Inflammatory macrophage treated with lipopolysaccharide for 4 hours (primary cell): ENCODE measurements at regions not wholly inside any gene's neighbourhood (a gene's known extent, or its start where the extent isn't known, plus 50 kb on each side); places are given as distances from the start of the nearest gene placed in this dataset.
A peak's percentile ranks its signal among the peaks of the same experiment; 100 is the strongest.

Experiments
- DNase-seq: peaks from one replicate; pipeline ENCODE4 v3.0.0-alpha.2; 2020

DNA sequence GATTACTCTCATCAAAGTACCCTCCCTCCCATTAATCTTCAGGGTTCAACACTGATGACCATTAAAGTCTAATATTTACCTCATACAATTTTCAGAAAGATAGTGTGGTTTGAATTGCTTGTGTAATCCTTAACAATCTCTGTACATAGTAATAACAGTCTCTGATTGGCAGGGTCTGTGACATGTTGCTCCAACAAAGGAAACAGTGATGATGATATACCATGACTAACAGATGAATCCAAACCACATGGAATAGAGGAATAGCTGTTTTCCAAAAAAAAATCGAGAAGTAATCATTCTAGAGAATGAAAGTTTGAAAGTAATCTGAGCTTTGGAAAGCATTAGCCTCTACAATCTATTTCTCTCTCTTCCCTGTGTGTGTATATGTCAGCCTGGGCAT lies 610.1 kb upstream of the NEGR1 start:
- DNase-seq: no peak

DNA sequence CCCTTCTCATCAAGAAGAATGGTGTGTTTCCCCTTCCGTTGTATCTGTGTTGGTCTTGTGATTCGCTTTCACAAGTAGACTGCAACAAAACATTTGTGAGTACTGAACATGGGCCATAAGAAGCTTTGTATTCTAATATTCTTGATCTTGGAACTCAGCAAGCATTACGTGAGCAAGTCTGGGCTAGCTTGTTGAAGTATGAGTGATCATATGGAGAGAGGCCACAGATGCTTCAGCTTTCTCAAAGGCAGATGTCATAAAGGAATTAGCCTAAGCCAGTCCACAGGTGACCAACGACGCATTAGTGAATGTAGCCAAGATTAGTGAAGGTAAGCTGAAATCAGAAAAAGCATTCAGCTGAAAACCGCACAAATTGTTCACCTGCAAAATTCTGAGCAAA lies 609.6 kb upstream of the NEGR1 start:
- no peak for DNase-seq

DNA sequence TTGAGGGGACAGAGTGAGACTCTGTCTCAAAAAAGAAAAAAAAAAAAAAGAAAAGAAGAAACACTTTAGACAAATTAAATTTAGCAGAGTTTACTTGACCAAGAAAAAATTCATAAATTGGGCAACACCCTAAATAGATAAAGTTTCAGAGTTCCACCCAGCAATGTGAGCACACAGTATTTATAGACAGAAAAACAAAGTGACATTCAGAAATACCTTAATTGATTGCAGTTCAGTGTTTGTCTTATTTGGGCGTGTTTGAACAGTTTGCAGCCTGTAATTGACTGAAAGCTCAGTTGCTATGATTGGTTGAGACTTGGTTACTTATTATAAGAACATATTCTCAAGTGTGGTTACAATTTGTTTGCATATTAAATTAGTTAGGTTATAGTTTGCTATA lies 603.5 kb upstream of the NEGR1 start:
- no peak for DNase-seq

DNA sequence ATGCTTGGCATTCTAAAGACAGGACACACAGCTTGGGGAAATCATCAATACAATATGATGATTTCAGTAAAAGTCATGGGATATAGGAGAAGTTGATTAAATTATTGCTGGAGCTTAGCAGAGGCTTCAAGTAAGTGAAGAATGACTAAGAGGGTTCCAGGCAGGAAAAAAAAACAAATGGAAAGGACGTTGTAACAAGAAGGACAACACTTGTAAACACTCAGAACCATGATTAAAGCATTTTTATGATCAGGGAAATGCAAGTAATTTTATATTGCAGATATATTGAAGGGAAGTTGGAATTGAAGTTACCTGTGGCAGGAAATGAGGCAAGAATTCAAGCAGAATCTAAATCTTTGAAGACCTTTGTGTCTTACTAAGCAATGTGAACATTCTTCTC lies 602.7 kb upstream of the NEGR1 start:
- no peak for DNase-seq

DNA sequence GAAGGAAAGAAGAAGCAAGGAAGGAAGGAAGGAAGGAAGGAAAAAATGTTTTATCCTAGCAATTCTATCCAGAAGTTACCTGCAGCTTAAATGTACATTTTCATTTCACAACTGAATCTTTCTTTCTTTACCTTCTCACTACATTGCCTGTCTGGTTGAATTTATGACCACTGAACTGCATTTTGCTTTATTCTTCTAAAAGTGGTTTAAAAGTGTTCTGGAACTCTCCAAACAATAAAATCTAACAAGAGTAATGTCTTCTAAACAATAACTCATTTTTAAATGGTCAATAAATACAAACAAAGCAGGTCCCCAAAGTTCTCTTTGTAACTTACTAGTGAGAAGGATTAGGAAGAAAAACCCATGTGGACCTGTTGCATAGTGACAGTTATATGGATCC lies 587.5 kb upstream of the NEGR1 start:
- no peak for DNase-seq

DNA sequence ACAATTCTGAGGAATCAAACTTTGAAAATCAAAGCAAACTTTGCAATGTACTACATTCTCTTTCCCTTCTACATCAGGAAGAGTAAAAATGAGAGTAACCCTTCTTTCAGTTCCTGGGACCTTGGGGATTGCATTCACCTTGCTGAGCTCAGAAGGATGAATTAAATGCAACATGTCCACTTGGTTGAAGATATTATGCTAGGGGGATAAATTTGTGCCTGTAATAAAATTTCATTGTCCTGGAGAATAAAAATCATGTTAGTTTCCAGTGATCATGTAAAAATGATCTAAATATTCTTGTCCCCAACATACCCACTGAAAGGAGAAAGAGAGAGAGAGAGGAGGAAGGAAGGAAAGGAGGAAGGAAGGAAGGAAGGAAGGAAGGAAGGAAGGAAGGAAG lies 587.1 kb upstream of the NEGR1 start:
- DNase-seq: no peak

DNA sequence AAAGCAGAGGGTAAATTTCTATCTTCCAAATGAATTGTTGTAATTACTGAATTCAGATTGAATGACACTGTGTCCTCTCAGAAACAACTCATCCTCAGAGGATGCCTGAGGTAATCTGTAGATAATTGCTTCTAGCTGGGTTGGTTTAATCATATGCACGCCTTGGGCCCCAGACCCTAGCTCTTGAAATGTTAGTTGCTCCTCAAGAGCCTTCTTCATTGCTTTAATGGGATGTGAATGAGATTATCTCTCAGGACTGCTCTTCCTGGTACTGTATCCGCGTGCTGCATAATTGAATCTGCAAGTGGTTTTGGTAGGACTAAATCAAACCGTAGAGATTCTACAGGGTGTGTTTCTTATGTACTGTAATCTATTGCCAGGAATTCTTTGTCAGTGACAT lies 569.3 kb upstream of the NEGR1 start:
- DNase-seq: no peak

DNA sequence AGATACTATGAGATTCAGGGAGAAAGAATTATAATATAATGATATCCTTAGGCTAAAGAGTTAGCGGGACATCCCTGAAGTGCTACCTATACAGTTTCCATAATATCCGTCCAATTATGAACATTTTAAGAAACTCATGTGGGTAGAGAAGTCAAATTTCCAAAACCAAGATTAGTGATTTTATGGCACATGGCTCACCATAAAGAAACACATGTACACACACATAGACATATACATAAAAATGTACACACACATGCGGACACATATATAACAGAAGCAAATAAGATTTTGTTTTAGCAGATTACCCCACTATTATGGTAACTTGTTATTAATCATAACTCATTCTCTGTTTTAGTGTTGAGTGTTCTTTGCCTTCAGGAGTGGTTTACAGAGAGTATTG lies 566.7 kb upstream of the NEGR1 start:
- DNase-seq: no peak

DNA sequence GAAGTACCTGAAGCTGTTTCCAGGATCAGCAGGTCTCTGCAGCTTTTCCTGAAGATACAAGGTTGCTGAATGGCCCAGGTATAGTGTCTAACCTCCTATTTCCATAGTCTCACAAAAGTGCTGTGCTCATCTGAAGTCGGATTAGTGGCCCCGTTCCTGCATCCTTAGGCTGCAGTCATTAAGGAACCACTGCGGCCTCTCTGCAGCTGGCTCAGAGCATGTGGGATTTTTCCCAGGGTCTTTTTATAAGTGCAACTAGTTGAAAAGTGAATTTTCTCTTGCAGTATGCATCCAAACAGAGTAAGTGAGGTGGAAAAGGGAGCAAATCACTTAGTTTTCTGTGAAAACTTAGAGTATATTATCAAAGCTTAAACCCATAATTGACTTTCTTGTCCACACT lies 565.3 kb upstream of the NEGR1 start:
- DNase-seq: no peak

DNA sequence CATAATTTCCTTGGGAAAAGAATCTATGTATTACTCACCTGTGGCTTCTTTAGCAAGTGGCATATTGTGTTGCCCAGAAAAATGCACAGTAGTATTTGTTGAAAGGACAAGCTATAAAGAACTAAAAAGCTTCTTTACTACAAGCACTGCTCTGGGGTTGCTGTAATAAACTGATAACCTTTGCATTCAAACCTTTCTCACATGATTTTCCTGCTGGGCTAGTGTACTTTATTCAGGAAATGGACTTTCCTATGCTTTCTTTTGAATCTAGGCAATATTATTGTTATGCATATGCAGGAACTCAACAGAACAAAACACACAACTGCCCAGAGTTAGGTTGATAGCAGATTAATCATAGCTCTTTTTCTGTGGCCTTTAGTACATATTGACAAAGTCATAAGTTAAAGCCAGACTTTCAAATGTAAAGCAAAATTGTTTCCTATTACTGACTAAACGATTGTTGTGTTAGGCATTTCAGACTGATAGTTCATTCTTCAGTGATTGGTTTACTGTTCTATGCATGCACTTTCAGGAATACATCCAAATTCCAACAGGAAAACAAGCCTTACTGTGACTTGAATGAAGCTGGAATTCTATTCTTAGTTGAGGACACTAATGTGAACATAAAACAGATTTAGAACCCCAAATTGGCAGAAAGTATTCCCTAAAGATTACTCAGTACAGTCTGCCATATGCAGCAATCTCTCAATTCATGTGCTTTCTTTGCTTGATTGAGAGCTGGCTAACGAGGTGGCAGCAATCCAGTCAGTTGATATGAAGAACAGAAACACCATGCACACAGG lies 564.3 kb upstream of the NEGR1 start:
- DNase-seq: no peak

DNA sequence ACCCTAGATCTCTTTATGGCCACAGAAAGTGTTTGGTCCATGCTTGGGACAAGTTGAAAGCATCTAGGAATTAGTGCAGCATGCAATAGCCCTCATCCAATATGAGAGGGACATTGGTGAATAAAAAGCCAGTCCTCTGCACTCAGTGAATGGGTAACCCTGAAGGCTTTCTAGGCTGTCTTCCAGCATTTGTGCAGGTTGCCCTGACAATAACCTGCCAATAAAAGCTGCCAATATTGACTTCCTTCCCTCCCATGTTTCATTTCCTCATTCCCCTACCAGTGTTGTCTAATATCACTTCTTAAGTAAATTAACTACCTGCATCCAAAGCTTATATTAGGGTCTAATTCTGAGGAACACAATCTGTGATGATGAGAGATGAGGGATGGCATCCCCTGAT lies 563.6 kb upstream of the NEGR1 start:
- DNase-seq: no peak

DNA sequence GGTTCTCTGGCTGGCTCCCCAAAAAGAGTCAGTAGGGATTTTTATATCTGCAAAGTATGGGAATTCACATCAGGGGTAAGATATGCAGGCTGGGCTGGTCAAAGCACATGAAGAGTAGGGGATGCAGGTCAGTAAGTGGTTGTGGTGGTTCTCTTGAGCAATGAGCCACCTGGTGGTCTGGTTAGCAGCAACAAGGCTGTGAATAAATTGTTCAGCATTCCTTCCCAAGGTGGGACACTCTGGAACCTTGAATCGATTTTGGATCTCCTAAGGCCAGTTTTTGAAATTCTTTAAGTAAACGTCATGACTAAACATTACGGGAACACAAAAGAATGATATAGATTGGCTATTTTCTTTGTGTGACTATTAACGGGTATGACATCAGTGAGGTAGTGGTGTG lies 563.0 kb upstream of the NEGR1 start:
- no peak for DNase-seq

DNA sequence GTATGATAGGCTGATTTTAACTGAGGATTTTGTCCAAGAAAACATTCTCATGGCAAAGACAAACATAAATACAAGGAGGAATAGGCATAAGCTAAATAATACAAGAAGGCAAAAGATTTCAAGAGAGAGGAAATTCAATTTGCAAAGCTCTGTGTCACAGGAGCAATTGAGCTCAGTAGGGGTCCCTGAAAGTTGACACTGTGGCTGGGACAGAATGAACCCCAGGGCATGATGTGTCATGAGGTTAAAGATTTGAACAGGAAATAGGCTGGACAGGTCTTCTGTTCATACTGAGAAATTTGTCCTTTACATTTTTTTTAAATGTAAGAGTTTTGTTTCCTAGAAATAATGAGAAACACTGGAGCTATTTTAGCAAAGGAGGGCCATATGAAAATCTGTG lies 555.4 kb upstream of the NEGR1 start:
- DNase-seq: no peak

DNA sequence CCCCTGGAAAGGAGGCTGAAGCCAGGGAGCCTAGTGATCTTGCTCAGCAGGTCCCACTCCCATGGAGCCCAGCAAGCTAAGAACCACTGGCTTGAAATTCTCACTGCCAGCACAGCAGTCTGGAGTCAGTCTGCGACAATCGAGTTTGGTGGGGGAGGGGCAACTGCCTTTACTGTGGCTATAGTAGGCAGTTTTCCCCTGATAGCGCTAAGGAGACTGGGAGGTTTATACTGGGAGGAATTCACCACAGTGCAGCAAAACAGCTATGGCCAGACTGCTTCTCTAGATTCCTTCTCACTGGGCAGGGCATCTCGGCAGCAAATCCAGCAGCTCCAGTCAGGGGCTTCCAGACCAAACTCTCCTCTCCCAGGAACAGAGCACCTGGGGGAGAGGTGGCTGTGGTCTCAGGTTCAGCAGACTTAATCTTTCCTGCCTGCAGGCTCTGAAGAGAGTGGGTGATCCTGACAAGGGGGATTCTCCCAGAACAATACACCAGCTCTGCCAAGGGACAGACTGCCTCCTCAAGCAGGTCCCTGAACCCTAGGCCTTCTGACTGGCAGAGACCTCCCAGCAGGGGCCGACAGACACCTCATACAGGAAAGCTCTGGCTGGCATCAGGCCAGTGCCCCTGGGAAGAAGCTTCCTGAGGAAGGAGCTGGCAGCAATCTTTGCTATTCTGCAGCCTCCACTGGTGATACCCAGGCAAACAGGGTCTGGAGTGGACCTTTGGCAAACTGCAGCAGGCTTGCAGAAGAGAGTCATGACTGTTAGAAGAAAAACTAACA lies 548.5 kb upstream of the NEGR1 start:
- DNase-seq: no peak

DNA sequence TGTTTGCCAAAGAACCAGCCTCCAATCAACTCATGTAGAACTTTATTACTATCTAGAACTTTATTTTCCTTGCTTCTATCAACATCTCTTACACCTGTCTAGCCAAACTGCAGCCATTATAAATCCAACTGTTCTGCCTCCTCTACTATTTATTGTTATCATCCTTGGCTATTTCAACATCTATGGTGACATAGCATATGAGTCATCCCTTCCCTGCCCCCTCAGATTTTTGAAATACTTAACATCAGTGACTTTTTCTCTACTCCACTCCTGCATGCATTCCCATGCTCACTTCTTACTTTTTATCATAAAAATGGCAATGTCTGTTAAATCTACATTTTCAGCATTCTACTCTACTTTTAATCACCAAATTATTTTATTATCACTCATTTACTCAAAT lies 544.9 kb upstream of the NEGR1 start:
- DNase-seq: peak; percentile 9

DNA sequence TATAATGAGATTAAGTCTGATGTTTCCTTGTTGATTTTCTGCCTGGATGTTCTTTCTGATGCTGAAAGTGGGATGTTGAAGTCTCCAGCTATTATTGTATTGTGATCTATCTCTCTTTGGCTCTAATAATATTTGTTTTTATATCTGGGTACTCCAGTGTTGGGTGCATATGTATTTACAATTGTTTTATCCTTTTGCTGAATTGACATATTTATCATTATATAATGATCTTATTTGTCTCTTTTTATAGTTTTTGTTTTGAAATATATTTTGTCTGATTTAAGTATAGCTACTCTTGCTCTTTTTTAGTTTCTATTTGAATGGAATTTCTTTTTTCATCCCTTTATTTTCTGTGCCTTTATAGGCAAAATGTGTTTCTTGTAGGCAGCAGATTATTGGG lies 522.2 kb upstream of the NEGR1 start:
- no peak for DNase-seq

DNA sequence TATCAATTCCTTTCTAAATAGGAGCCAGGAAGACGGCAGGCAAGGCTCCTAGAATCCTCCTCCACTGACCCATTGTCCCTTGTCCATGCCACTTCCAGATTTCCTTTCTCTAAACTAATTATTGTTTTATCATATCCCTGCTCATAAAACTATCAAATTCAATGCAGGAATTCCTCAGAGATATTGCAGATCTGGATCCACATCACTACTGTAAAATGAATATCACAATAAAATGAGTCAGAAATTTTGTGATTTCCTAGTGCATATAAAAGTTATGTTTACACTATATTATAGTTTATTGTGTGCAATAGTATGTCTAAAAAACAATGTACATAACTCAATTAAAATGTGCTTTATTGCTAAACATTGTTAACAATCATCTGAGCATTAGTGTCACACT lies 498.7 kb upstream of the NEGR1 start:
- DNase-seq: no peak

DNA sequence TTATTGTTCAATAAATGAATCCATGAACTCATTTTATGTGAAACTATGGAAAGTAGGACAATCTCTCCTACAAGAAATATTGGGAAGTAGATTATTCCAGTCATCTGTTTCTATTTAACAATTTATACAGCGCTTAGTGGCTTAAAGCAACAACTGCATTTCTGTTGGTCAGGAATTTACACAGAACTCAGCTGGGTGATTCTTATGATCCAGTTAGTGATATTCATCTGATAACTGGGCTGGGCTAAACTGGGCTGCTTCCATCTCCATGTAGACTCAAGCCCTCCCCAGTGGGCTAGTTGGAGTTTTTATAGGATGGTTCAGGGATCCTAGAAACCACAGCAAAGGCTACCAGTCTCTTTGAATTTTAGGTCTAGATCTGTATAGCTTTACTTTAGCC lies 497.9 kb upstream of the NEGR1 start:
- DNase-seq: no peak

DNA sequence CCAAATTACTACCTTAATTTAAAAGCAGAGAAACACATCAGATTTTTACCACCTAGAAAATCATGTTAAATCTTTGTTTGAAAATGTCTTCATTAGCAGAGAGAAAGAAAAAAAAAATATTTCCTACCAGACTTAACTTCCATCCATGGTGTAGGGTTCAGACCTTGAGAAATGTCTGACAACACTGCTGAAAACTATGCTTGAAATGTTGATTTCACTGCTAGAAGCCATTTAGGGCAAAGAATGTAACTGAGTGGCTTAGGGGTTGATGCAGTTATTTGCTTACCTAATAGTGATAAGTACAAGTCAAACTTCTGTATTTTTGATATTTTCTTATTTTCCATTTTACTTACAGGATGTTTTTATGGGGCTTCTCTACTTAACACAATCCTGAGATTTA lies 495.6 kb upstream of the NEGR1 start:
- no peak for DNase-seq

DNA sequence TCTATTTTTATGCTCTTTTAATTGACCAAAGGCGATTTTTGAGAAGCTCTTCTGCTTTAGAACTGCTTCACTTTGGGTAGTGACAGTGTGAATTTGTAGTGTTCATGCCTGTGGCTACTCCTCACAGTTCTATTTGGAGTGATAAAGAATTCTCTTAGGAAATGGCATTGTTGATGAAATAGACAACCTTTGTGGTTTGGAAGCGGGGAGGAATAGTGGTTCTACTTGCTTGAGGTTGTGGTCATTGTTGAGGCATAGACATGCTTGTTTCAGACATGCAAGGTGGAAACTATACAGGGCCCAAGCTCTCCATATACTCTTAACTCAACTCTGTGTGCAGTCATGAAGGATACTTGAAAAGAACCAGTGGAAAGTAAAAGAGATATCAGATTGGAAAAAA lies 481.1 kb upstream of the NEGR1 start:
- no peak for DNase-seq

DNA sequence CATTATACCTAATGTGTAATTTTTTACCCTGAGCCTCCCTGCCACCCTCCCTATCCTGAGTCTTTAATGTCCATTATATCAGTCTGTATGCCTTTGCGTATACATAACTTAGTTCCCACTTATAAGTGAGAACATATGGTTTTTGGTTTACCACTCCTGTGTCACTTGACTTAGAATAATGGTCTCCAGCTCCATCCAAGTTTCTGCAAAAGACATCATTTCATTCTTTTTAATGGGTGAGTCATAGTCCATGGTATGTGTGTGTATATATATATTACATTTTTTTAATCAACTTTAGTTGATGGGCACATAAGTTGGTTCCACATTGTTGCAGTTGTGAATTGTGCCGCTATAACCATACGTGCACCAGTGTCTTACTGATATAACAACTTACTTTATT lies 477.1 kb upstream of the NEGR1 start:
- no peak for DNase-seq

DNA sequence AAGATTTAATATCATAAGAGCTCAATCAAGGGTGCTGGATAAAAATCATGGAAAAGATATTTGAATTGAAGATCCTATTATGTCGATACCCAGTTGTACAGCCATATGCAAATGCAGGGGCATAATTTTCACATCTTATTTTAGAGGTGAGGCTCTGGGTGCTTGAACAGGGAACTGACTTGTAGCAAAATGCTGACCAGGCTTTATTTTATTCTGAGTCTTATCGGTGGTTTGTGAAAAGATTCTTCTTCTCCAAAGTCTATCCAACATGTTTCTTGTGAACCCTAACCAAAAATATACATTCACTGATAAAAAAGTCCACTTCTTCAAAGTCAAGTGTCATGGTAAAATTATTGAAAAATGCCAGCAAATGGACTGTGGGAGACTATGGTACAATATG lies 475.5 kb upstream of the NEGR1 start:
- DNase-seq: no peak

DNA sequence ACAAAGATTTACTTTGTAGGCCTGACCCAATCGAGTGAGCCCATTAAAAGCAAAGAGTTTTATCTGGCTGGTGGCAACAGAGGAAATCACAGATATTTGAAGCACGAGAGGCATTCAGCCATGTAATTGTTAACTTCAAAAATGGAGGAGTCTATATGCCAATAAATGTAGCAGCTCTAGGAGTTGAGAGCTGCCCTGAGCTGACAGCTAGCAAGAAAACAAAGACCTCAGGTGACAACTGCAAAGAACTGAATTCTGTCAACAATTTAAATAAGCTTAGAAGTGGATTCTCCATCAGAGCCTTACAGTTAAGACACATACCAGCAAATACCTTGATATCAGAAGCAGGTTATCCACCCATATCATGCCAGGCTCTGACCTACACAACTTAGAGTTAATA lies 463.1 kb upstream of the NEGR1 start:
- DNase-seq: no peak

DNA sequence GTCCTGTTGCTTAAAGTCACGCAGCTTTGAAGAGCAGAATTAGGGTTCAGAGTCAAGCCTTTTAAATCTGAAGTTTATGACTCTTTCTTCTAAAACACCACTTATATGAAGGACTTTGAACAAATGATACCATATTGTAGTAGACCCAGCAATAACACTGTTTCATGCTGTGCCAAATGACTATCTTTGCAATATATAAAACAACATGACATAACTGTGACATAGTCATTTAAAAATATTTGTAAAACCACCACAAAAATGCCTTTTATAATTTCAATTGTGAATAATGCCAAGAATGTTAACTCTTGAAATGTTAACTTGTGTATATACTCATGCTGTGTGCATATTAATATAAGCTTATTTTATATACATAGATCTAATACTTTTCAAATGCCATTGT lies 452.1 kb upstream of the NEGR1 start:
- DNase-seq: no peak
